B cell (primary cell): ENCODE measurements at regions not wholly inside any gene's neighbourhood (a gene's known extent, or its start where the extent isn't known, plus 50 kb on each side); places are given as distances from the start of the nearest gene placed in this dataset.

ENCODE experiments used
- CTCF ChIP-seq: fragments of 200-600 bp; IDR thresholded peaks from one replicate; pipeline ENCODE4 v1.8.0; 2022; ENCODE audit warnings: antibody characterized with exemption, mild to moderate bottlenecking
- EZH2 ChIP-seq: IDR thresholded peaks from 2 replicates; pipeline ENCODE4 v1.6.1; 2012; ENCODE audit warnings: borderline replicate concordance, low read depth, mild to moderate bottlenecking, moderate library complexity, low read length; ENCODE audit not compliant: insufficient read depth, poor library complexity, severe bottlenecking

GRCh38 chr6:93083337-93084230 lies 335.8 kb downstream of the EPHA7 start:
- no peak for TF ChIP-seq CTCF
- TF ChIP-seq EZH2: no peak
